ENCODE measurements at regions not wholly inside any gene's neighbourhood (a gene's known extent, or its start where the extent isn't known, plus 50 kb on each side); places are given as distances from the start of the nearest gene placed in this dataset.
A peak's percentile ranks its signal among the peaks of the same experiment; 100 is the strongest.
"Not testable (repeated sequence)": the region's sequence is repeated elsewhere in the genome, so short reads cannot be mapped to it uniquely, and the experiment has no call there.

DNA sequence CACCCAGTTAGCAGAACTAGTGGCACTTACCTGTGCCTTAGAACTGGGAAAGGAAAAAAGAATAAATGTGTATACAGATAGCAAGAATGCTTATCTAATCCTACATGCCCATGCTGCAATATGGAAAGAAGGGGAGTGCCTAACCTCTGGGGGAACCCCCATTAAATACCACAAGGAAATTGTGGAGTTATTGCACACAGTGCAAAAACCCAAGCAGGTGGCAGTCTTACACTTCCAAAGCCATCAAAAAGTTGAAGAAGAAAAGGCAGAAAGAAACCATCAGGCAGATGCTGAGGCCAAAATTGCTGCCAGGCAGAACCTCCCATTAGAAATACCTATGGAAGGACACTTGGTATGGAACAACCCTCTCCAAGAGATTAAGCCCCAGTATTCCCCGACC lies 246.1 kb upstream of the BTG1 start:
- POLR2A ChIA-PET; in situ Hi-C loops (cut with MboI); BruUV-seq (replicated peaks); H3K4me3 ChIP-seq; FAIRE-seq; H3K79me2 ChIP-seq (ENCODE audit: control insufficient read depth, insufficient read depth, low read length); H3K36me3 ChIP-seq (ENCODE audit: control insufficient read depth in 2 of 2, insufficient read depth in 2 of 2, low read length in 1 of 2); H3K4me1 ChIP-seq (ENCODE audit: control insufficient read depth, insufficient read depth, low read length); H4K20me1 ChIP-seq (ENCODE audit: control insufficient read depth, insufficient read depth); H3K27ac ChIP-seq (ENCODE audit: control insufficient read depth, insufficient read depth); ATAC-seq; H3K9ac ChIP-seq (ENCODE audit: control insufficient read depth, insufficient read depth, low read length); SMC1A ChIA-PET (ENCODE audit: uncharacterized antibody, unreplicated experiment); H3K4me2 ChIP-seq (ENCODE audit: control insufficient read depth, insufficient read depth); CTCF ChIA-PET; H3K27me3 ChIP-seq (replicated peaks in 1 of 2; ENCODE audit: control insufficient read depth in 2 of 2, insufficient read depth in 2 of 2, low read length in 1 of 2); intact Hi-C loops (cut with micrococcal nuclease; ENCODE audit: unreplicated experiment); H2AFZ ChIP-seq (ENCODE audit: control insufficient read depth, low read depth, low read length); DNase-seq (ENCODE audit: low read depth, low spot score): not testable (repeated sequence)
- TF ChIP-seq, protein P1, sequence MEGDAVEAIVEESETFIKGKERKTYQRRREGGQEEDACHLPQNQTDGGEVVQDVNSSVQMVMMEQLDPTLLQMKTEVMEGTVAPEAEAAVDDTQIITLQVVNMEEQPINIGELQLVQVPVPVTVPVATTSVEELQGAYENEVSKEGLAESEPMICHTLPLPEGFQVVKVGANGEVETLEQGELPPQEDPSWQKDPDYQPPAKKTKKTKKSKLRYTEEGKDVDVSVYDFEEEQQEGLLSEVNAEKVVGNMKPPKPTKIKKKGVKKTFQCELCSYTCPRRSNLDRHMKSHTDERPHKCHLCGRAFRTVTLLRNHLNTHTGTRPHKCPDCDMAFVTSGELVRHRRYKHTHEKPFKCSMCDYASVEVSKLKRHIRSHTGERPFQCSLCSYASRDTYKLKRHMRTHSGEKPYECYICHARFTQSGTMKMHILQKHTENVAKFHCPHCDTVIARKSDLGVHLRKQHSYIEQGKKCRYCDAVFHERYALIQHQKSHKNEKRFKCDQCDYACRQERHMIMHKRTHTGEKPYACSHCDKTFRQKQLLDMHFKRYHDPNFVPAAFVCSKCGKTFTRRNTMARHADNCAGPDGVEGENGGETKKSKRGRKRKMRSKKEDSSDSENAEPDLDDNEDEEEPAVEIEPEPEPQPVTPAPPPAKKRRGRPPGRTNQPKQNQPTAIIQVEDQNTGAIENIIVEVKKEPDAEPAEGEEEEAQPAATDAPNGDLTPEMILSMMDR (IDR thresholded peaks at IDR 0.05 in 2 of 3, conservative IDR thresholded peaks at IDR 0.05 in 1 of 3; ENCODE audit: control insufficient read depth in 2 of 3, extremely low read depth in 1 of 3, insufficient read depth in 1 of 3, low read depth in 3 of 3, low read length in 3 of 3) = 0 out of 6 replicates have a peak, but pooled peaks of 1 of the 3 experiments have one; percentile 10
- TF ChIP-seq RAD21 (IDR thresholded peaks at IDR 0.05; ENCODE audit: insufficient read depth, low read depth, low read length) = peak; percentile 34
- RAD21 ChIA-PET (ENCODE audit: unreplicated experiment) = interaction anchor here (0.6 kb wide), 1 partner anchor 125 kb away, joined by 3 read pairs; no protein-coding TSS in a partner anchor
- WGBS (ENCODE audit: insufficient coverage, insufficient replicate concordance, low lambda C conversion rate, missing lambda C conversion rate) = 93% methylated on average over 1 of the region's 1 CpG
- peaks cover 12% of the 10 kb centered on the region for H3K9me3 ChIP-seq (replicated peaks; ENCODE audit: control insufficient read depth, insufficient read depth, low read length)

DNA sequence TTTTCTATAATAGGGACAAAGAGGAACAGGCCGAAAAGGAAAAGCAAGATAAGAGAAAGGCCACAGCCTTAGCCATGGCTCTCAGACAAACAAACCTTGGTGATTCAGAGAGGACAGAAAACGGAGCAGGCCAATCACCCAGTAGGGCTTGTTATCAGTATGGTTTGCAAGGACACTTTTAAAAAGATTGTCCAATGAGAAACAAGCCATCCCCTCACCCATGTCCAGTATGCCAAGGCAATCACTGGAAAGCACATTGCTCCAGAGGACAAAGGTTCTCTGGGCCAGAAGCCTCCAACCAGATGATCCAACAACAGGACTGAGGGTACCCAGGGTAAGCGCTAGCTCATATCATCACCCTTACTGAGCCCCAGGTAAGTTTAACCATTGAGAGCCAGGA lies 243.8 kb upstream of the BTG1 start:
- H3K27me3 ChIP-seq (replicated peaks in 1 of 2; ENCODE audit: control insufficient read depth in 2 of 2, insufficient read depth in 2 of 2, low read length in 1 of 2) = no peaks in the 10 kb centered on the region
- H3K79me2 ChIP-seq (ENCODE audit: control insufficient read depth, insufficient read depth, low read length) = no peaks in the 10 kb centered on the region
- H3K36me3 ChIP-seq (ENCODE audit: control insufficient read depth in 2 of 2, insufficient read depth in 2 of 2, low read length in 1 of 2) = no peaks in the 10 kb centered on the region
- POLR2A ChIA-PET = no interaction called here
- no peak for FAIRE-seq
- in situ Hi-C loops (cut with MboI) (no loop called here), intact Hi-C loops (cut with micrococcal nuclease; ENCODE audit: unreplicated experiment) (no loop called here)
- no peak for ATAC-seq
- H3K9me3 ChIP-seq (replicated peaks; ENCODE audit: control insufficient read depth, insufficient read depth, low read length) = peaks cover 12% of the 10 kb centered on the region
- H2AFZ ChIP-seq (ENCODE audit: control insufficient read depth, low read depth, low read length) = no peak overlapping the region
- BruUV-seq (replicated peaks) = no TSS peak
- RAD21 ChIA-PET (ENCODE audit: unreplicated experiment) = no interaction called here
- SMC1A ChIA-PET (ENCODE audit: uncharacterized antibody, unreplicated experiment) = interaction anchor here (1.0 to 2.0 kb wide), 5 partner anchors 12 to 26 kb away, joined by 3 to 4 read pairs (median 3); no protein-coding TSS in a partner anchor
- no peak overlapping the region for H3K4me3 ChIP-seq
- H3K4me1 ChIP-seq (ENCODE audit: control insufficient read depth, insufficient read depth, low read length) = no peaks in the 10 kb centered on the region
- no peaks in the 10 kb centered on the region for H4K20me1 ChIP-seq (ENCODE audit: control insufficient read depth, insufficient read depth)
- CTCF ChIA-PET = interaction anchor here (1.2 kb wide), 1 partner anchor 18 kb away, joined by 3 read pairs; no protein-coding TSS in a partner anchor
- H3K4me2 ChIP-seq (ENCODE audit: control insufficient read depth, insufficient read depth) = no peak overlapping the region
- H3K27ac ChIP-seq (ENCODE audit: control insufficient read depth, insufficient read depth) = no peak overlapping the region
- H3K9ac ChIP-seq (ENCODE audit: control insufficient read depth, insufficient read depth, low read length) = no peak overlapping the region
- 53% methylated on average over 3 of the region's 3 CpGs for WGBS (ENCODE audit: insufficient coverage, insufficient replicate concordance, low lambda C conversion rate, missing lambda C conversion rate)
- no peak for DNase-seq (ENCODE audit: low read depth, low spot score)
- no peak for TF ChIP-seq YY1 (IDR thresholded peaks at IDR 0.05; ENCODE audit: low read depth, low read length)
- no peak for TF ChIP-seq TARDBP (IDR thresholded peaks at IDR 0.05; ENCODE audit: borderline replicate concordance)
- TF ChIP-seq, protein P2, sequence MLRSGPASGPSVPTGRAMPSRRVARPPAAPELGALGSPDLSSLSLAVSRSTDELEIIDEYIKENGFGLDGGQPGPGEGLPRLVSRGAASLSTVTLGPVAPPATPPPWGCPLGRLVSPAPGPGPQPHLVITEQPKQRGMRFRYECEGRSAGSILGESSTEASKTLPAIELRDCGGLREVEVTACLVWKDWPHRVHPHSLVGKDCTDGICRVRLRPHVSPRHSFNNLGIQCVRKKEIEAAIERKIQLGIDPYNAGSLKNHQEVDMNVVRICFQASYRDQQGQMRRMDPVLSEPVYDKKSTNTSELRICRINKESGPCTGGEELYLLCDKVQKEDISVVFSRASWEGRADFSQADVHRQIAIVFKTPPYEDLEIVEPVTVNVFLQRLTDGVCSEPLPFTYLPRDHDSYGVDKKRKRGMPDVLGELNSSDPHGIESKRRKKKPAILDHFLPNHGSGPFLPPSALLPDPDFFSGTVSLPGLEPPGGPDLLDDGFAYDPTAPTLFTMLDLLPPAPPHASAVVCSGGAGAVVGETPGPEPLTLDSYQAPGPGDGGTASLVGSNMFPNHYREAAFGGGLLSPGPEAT (IDR thresholded peaks at IDR 0.05; ENCODE audit: low read depth) = no peak
- TF ChIP-seq, protein P3, sequence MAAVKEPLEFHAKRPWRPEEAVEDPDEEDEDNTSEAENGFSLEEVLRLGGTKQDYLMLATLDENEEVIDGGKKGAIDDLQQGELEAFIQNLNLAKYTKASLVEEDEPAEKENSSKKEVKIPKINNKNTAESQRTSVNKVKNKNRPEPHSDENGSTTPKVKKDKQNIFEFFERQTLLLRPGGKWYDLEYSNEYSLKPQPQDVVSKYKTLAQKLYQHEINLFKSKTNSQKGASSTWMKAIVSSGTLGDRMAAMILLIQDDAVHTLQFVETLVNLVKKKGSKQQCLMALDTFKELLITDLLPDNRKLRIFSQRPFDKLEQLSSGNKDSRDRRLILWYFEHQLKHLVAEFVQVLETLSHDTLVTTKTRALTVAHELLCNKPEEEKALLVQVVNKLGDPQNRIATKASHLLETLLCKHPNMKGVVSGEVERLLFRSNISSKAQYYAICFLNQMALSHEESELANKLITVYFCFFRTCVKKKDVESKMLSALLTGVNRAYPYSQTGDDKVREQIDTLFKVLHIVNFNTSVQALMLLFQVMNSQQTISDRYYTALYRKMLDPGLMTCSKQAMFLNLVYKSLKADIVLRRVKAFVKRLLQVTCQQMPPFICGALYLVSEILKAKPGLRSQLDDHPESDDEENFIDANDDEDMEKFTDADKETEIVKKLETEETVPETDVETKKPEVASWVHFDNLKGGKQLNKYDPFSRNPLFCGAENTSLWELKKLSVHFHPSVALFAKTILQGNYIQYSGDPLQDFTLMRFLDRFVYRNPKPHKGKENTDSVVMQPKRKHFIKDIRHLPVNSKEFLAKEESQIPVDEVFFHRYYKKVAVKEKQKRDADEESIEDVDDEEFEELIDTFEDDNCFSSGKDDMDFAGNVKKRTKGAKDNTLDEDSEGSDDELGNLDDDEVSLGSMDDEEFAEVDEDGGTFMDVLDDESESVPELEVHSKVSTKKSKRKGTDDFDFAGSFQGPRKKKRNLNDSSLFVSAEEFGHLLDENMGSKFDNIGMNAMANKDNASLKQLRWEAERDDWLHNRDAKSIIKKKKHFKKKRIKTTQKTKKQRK (IDR thresholded peaks at IDR 0.05; ENCODE audit: low read depth, low read length) = no peak
- no peak for TF ChIP-seq HDAC2 (IDR thresholded peaks at IDR 0.05)
- TF ChIP-seq ZNF217 (IDR thresholded peaks at IDR 0.05) = no peak
- no peak for TF ChIP-seq NBN (IDR thresholded peaks at IDR 0.05)

All from GM12878 (cell line).